ENCODE measurements at regions not wholly inside any gene's neighbourhood (a gene's known extent, or its start where the extent isn't known, plus 50 kb on each side); places are given as distances from the start of the nearest gene placed in this dataset.

- no peak for TF ChIP-seq CTCF (IDR thresholded peaks at IDR 0.05; ENCODE audit: insufficient read depth, low read depth, low read length)
- no peak for TF ChIP-seq EZH2 (IDR thresholded peaks at IDR 0.05; ENCODE audit: insufficient read depth, low read length)
Observed at GRCh38 chr2:121972203-121972602, 216.8 kb downstream of the TSN start.
